ENCODE measurements at regions not wholly inside any gene's neighbourhood (a gene's known extent, or its start where the extent isn't known, plus 50 kb on each side); places are given as distances from the start of the nearest gene placed in this dataset.
"Not testable (repeated sequence)": the region's sequence is repeated elsewhere in the genome, so short reads cannot be mapped to it uniquely, and the experiment has no call there.

GRCh38 chr15:96138985-96139384, 191.5 kb upstream of the NR2F2 start:
- DNase-seq, result no peak

- no peak for DNase-seq
Observed at GRCh38 chr15:96142498-96142897, 188.0 kb upstream of the NR2F2 start.

GRCh38 chr15:96144734-96145133, 185.8 kb upstream of the NR2F2 start:
- no peak for DNase-seq

- DNase-seq, result no peak
Observed at GRCh38 chr15:96146726-96147125, 183.8 kb upstream of the NR2F2 start.

- DNase-seq, result no peak
Observed at GRCh38 chr15:96147267-96147666, 183.2 kb upstream of the NR2F2 start.

GRCh38 chr15:96150254-96150653, 180.2 kb upstream of the NR2F2 start:
- DNase-seq, result no peak

- DNase-seq, result not testable (repeated sequence)
Observed at GRCh38 chr15:96151749-96152148, 178.8 kb upstream of the NR2F2 start.

- DNase-seq, result no peak
Observed at GRCh38 chr15:96153929-96154328, 176.6 kb upstream of the NR2F2 start.

- DNase-seq, result no peak
Observed at GRCh38 chr15:96158938-96159337, 171.6 kb upstream of the NR2F2 start.

GRCh38 chr15:96160269-96160668, 170.2 kb upstream of the NR2F2 start:
- DNase-seq, result no peak

GRCh38 chr15:96160800-96161199, 169.7 kb upstream of the NR2F2 start:
- no peak for DNase-seq

- no peak for DNase-seq
Observed at GRCh38 chr15:96162322-96162721, 168.2 kb upstream of the NR2F2 start.

GRCh38 chr15:96165081-96165480, 165.4 kb upstream of the NR2F2 start:
- DNase-seq, result no peak

GRCh38 chr15:96165775-96166174, 164.7 kb upstream of the NR2F2 start:
- DNase-seq, result no peak

GRCh38 chr15:96166223-96167200, 164.0 kb upstream of the NR2F2 start:
- no peak for DNase-seq

GRCh38 chr15:96170616-96170978, 159.9 kb upstream of the NR2F2 start:
- DNase-seq, result not testable (repeated sequence)

GRCh38 chr15:96170979-96171739, 159.3 kb upstream of the NR2F2 start:
- no peak for DNase-seq

GRCh38 chr15:96171853-96172296, 158.6 kb upstream of the NR2F2 start:
- DNase-seq, result no peak

- no peak for DNase-seq
Observed at GRCh38 chr15:96172417-96172816, 158.1 kb upstream of the NR2F2 start.

- DNase-seq, result no peak
Observed at GRCh38 chr15:96176831-96177230, 153.7 kb upstream of the NR2F2 start.

GRCh38 chr15:96177279-96177678, 153.2 kb upstream of the NR2F2 start:
- DNase-seq, result no peak

GRCh38 chr15:96180087-96180748, 150.3 kb upstream of the NR2F2 start:
- DNase-seq, result no peak

GRCh38 chr15:96181217-96181616, 149.3 kb upstream of the NR2F2 start:
- DNase-seq, result no peak

Measured in amniotic stem cell (primary cell).